Activated T-cell treated with anti-CD3 and anti-CD28 coated beads, Interleukin-2, amount 50 U/mL, for 4 hours (primary cell): ENCODE measurements at regions not wholly inside any gene's neighbourhood (a gene's known extent, or its start where the extent isn't known, plus 50 kb on each side); places are given as distances from the start of the nearest gene placed in this dataset.

ENCODE experiments used
- ATAC-seq, 2 donors: fragments of 200-7000 bp; cut with Tn5 transposase; one replicate each; pipeline ENCODE4 v1.10.0; 2021
- DNase-seq: peaks from one replicate; pipeline ENCODE4 v3.0.0-alpha.2; 2020
- H3K27me3 Mint-ChIP-seq: one replicate; pipeline ENCODE4 v1.8.0; 2021; ENCODE audit warnings: low read depth, mixed read lengths
- H3K36me3 Mint-ChIP-seq: one replicate; pipeline ENCODE4 v1.8.0; 2022; ENCODE audit warnings: mixed read lengths; ENCODE audit not compliant: insufficient read depth
- H3K4me1 Mint-ChIP-seq: one replicate; pipeline ENCODE4 v1.8.0; 2021; ENCODE audit warnings: low read depth, mixed read lengths
- H3K4me3 Mint-ChIP-seq: one replicate; pipeline ENCODE4 v1.8.0; 2021; ENCODE audit warnings: mild to moderate bottlenecking, moderate library complexity, mixed read lengths
- H3K9me3 Mint-ChIP-seq: one replicate; pipeline ENCODE4 v1.8.0; 2021; ENCODE audit warnings: mixed read lengths

DNA sequence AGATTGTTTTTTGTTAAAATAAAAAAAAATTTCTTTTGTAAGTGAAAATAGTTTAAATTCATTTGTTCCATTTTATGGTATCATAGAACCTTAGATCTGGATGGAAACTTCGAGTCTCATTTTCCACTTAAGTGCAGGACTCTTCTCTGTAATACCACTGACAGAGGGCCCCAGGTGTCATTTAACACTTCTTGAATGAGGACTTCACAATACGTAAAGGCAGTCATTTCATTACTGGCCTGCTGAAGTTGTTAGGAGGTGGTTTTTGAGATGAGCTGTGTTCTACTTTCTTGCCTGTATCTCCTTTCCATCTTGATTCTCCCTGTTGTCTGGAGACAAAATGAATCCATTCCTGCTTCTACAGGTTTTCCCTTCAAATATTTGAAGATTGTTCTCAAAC lies 455.3 kb downstream of the DMRT2 start:
- ATAC-seq (no peak), DNase-seq (no peak)

DNA sequence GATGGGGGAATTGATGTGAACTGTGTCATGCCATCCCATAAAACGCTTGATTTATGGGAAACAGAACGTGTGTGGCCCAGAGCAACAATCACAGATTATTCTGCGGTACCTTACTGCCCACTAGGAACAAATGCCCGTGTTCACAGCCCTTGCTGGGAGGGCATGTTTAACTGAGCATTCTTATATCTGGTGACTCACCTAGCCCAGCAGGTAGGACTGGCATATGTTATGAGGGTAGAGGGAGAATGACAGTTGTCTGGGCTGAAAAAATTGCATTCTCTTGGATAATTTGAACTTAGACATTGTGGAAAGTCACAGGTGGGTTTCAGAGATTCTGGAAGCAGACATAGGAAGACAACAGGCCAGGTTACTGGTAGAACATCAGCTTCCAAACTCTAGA lies 460.6 kb downstream of the DMRT2 start:
- H3K4me1 Mint-ChIP-seq: no peaks in the 10 kb centered on the region
- no peaks in the 10 kb centered on the region for H3K36me3 Mint-ChIP-seq
- peaks cover 7% of the 10 kb centered on the region for H3K27me3 Mint-ChIP-seq
- no peak for ATAC-seq
- DNase-seq: no peak
- no peaks in the 10 kb centered on the region for H3K9me3 Mint-ChIP-seq
- H3K4me3 Mint-ChIP-seq: no peak overlapping the region

More for the DNA sequence above, 455.3 kb downstream of the DMRT2 start:
- Mint-ChIP-seq H3K4me1 (no peaks in the 10 kb centered on the region), H3K4me3 (no peak overlapping the region), H3K27me3 (peaks cover 6% of the 10 kb centered on the region), H3K36me3 (no peaks in the 10 kb centered on the region), H3K9me3 (no peaks in the 10 kb centered on the region)

DNA sequence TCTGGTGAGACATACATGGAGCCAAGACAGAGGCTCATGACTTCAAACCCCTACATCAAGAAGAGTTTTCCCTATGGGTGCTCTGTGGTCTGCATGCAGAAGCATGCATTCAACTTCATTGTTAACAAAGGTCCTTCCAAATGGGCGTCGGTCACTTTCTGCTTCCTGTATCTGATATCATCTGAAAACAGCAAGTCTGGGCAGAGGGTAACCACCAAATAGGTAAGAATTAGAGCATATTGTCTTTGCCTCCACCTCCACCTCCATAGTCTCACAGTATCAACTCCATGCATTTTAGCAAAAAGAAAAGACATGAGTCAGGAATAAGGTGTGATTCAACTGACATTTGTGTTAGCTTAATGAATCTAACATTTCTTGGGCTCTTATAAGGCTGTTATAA lies 462.9 kb downstream of the DMRT2 start:
- Mint-ChIP-seq H3K9me3 (no peaks in the 10 kb centered on the region), H3K27me3 (peaks cover 7% of the 10 kb centered on the region), H3K4me3 (no peak overlapping the region), H3K36me3 (no peaks in the 10 kb centered on the region), H3K4me1 (no peaks in the 10 kb centered on the region)
- no peak for DNase-seq
- no peak for ATAC-seq

DNA sequence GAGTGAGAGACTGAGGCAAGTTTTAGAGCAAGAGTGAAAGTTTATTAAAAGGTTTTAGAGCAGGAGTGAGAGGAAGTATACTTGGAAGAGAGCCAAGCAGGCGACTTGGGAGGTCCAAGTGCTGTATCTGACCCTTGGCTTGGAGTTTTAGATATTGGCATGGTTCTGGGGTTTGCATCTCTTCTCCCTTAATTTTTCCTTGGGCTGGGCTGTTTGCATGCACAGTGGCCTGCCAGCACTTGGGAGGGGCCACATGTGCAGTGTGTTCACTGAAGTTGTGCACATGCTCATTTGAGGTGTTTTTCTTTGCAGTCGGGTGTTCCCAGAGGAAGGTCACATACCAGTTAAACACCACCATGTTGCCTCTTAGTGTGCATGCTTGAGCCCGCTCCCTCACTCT lies 464.1 kb downstream of the DMRT2 start:
- ATAC-seq (no peak), DNase-seq (no peak)
- Mint-ChIP-seq H3K36me3 (no peaks in the 10 kb centered on the region), H3K4me1 (no peaks in the 10 kb centered on the region), H3K27me3 (peaks cover 7% of the 10 kb centered on the region), H3K9me3 (no peaks in the 10 kb centered on the region), H3K4me3 (no peak overlapping the region)

DNA sequence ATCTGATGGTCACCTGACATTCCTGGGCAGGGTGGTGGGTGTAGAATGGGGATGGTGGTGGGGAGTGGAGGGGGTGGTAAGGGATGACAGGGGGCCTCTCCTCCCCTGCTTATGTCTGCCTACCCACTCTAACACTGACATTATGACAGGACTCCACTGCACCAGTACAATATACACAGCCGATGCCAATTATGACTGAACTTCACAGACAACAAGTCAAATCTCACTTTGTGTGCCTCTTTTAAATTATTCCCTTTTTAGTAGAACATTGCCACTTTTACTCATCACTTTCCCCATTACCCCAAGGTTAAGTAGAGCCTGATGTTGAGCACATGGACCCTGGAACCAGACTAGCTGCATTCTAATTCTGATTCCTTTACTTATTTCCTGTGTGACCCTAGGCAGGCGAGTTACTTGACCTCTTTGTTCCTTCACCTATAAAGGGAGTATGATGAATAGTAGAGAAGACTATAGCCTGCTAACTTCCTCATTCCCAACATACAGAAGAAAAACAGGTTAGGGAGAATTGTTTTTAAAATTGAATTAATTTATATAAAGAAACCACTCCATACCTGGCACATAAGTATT lies 464.7 kb downstream of the DMRT2 start:
- no peak overlapping the region for H3K4me3 Mint-ChIP-seq
- peaks cover 7% of the 10 kb centered on the region for H3K27me3 Mint-ChIP-seq
- DNase-seq (no peak), ATAC-seq (no peak)
- no peaks in the 10 kb centered on the region for H3K9me3 Mint-ChIP-seq
- no peaks in the 10 kb centered on the region for H3K4me1 Mint-ChIP-seq
- H3K36me3 Mint-ChIP-seq: no peaks in the 10 kb centered on the region

DNA sequence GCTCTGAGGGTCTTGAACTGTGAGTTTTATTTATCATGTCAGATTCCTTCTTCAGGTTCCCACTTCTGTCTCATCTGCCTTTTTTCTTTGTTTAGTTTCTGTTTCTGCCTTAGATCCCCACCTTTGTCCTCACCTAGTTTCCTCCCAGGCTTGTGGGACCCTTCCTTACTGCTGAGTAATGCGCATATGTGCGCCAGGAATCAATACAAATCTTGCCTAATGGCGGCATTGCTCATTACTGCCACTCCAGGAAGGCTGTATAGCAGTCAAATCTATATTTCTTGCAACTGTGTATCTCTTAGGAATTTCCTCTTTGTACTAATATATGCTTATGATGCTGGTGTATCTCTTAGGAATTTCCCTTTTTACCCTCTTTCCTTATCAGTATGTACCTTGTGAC lies 465.4 kb downstream of the DMRT2 start:
- no peaks in the 10 kb centered on the region for H3K4me1 Mint-ChIP-seq
- no peak for DNase-seq
- no peak for ATAC-seq
- no peak overlapping the region for H3K4me3 Mint-ChIP-seq
- no peaks in the 10 kb centered on the region for H3K36me3 Mint-ChIP-seq
- no peaks in the 10 kb centered on the region for H3K9me3 Mint-ChIP-seq
- peaks cover 7% of the 10 kb centered on the region for H3K27me3 Mint-ChIP-seq

DNA sequence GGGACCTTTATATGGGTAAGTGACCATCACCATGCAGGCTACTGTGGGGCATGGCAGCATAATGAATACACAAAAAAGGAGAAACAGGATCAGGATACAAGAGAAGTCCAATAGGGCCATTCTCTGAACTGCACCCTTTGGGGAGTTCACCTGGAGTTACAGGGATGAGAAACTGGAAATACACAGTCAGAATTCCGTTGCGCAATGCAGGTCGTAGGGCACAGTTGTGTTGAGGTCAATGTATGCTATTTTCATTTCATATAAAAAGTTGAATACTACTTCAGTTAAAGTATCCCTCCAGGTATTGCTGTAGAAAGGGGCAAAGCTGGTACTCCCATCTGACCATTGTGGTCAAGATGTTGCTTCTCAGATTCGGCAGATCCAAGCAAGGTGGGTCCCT lies 471.4 kb downstream of the DMRT2 start:
- ATAC-seq: no peak
- Mint-ChIP-seq H3K9me3 (no peaks in the 10 kb centered on the region), H3K36me3 (no peaks in the 10 kb centered on the region), H3K4me3 (no peak overlapping the region), H3K4me1 (no peaks in the 10 kb centered on the region), H3K27me3 (no peaks in the 10 kb centered on the region)
- no peak for DNase-seq

DNA sequence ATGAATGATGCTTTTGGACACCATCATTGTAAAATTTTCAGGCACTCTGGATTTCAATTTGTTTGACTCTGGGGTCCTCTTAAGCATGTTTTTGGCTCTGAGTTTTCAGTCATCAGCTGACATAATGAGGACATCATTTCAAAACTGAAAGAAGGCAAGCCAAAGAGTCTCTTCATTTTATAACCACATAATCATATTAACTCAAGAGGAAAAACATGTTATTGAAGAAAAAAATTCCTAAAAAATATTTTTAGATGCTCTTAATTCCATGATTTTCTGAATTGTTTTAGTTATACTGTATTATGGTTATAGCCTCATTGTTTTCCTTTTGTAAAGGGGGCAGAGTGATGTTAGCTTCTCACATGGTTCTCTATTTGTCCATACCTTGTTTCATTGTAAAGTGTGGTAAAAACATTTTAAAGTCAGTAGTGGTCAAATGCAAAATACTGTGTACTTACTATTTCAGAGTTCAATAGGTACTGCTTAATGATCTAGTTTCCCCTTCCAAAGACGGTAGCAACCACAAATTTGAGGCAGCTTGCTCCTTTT lies 472.1 kb downstream of the DMRT2 start:
- ATAC-seq (no peak), DNase-seq (no peak)
- Mint-ChIP-seq H3K4me3 (no peak overlapping the region), H3K4me1 (no peaks in the 10 kb centered on the region), H3K9me3 (no peaks in the 10 kb centered on the region), H3K27me3 (no peaks in the 10 kb centered on the region), H3K36me3 (no peaks in the 10 kb centered on the region)

DNA sequence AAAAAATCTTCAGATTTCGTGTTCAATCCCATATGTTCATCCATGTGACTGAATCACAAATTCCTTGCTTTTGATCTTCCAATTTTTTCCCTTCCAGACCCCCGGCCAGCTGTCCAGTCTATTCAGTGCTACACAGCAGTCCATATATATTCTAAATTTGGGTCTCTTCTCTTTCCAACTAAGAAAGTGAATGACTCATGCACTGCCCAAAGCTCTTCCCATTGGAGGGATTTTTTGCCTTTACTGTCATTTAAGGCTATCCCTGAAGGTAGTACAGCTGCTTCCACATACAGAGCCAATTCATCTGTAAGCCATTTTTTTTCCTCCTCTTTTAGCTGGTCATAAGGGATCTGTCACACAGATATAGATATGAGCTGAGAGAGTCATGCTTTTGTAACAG lies 478.3 kb downstream of the DMRT2 start:
- Mint-ChIP-seq H3K4me3 (no peak overlapping the region), H3K4me1 (no peaks in the 10 kb centered on the region), H3K36me3 (no peaks in the 10 kb centered on the region), H3K27me3 (no peaks in the 10 kb centered on the region), H3K9me3 (no peaks in the 10 kb centered on the region)
- ATAC-seq (no peak), DNase-seq (no peak)

DNA sequence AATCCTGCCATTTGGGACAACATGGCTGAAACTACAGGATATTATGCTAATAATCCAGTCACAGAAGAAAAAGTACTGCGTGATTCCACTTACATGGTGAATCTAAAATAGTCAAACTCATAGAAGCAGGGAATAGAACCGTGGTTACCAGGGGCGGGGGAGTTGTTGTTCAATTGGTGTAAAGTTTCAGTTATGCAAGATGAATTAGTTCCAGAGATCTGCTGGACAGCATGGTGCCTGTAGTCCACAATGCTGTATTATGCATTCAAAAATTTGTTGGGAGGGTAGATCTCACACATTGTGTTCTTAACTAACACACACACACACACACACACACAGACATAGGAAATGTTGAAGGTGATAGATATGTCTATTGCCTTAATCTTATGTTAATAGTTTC lies 480.5 kb downstream of the DMRT2 start:
- H3K9me3 Mint-ChIP-seq: no peaks in the 10 kb centered on the region
- DNase-seq: no peak
- no peaks in the 10 kb centered on the region for H3K4me1 Mint-ChIP-seq
- H3K36me3 Mint-ChIP-seq: no peaks in the 10 kb centered on the region
- ATAC-seq: no peak
- no peak overlapping the region for H3K4me3 Mint-ChIP-seq
- H3K27me3 Mint-ChIP-seq: no peaks in the 10 kb centered on the region

DNA sequence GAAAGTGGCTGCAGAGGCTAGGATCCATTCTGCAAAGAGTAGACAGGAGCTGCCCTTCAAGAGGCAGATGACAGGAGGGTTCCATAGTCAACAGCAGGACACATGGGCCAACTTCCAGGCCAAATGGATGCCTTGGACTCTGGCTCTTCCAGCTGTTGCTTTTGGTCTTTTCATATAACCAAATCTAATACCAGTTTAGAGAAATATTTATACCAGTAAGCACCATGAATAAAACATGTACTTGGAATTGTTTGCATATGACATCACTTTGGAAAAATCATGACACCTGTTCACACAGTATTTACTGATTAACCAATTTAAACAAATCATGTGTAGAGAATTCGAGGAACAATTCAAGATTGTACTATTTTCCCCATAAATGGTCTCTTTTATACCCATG lies 481.3 kb downstream of the DMRT2 start:
- Mint-ChIP-seq H3K4me3 (no peak overlapping the region), H3K9me3 (no peaks in the 10 kb centered on the region), H3K36me3 (no peaks in the 10 kb centered on the region), H3K4me1 (no peaks in the 10 kb centered on the region), H3K27me3 (no peaks in the 10 kb centered on the region)
- DNase-seq (no peak), ATAC-seq (no peak)

DNA sequence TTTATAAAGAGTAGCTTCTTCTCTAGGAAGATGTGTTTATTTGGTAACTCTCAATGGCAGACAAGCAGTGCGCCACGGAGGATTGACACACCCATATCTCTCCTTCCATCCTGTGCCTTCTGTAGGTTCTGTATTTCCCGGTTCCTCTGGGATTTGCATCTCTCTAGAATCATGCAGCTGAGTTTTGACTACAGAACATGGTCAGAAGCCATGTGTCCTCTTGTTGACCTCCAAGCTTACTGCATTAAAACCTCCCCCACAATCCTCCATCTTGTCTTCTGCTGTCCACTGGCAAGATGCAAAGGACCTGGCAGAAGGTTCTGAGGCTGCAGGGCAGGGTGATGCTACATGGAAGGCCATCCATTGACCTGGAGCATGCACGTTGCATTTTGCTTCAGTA lies 482.0 kb downstream of the DMRT2 start:
- no peaks in the 10 kb centered on the region for H3K9me3 Mint-ChIP-seq
- H3K27me3 Mint-ChIP-seq: no peaks in the 10 kb centered on the region
- ATAC-seq (no peak), DNase-seq (no peak)
- H3K36me3 Mint-ChIP-seq: no peaks in the 10 kb centered on the region
- no peaks in the 10 kb centered on the region for H3K4me1 Mint-ChIP-seq
- H3K4me3 Mint-ChIP-seq: no peak overlapping the region

DNA sequence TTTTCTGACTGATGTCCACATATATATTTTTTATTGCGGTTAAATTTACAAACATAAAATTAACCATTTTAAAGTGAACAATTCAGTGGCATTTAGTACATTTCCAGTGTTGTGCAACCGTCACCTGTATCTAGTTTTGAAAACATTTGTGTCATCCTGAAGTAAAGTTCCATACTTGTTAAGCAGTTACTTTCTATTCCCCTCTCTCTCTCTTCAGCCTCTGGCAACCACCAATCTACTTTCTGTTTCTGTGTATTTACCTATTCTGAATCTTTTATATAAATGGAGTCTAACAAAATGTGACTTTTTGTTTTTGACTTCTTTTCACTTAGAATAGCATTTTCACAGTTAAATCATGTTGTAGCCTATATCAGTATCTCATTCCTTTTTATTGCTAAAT lies 480.1 kb upstream of the SMARCA2 start:
- Mint-ChIP-seq H3K9me3 (no peaks in the 10 kb centered on the region), H3K4me1 (no peaks in the 10 kb centered on the region), H3K36me3 (no peaks in the 10 kb centered on the region), H3K4me3 (no peak overlapping the region), H3K27me3 (peaks cover 2% of the 10 kb centered on the region)
- ATAC-seq (no peak), DNase-seq (no peak)

DNA sequence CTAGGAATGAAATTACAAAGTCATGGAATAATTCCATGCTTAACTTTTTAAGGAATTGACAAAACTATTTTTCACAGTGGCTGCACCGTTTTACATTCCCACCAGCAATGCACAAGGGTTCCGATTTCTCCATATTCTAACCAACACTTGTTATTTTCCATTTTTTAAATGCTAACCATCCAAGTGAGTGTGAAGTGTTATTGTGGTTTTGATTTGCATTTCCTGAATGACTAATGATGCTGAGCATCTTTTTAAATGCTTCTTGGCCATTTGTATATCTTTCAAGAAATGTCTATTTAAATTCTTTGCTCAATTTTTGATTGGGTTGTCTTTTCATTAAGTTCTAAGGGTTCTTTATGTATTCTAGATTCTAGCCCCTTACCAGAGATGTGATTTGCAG lies 479.5 kb upstream of the SMARCA2 start:
- no peak overlapping the region for H3K4me3 Mint-ChIP-seq
- ATAC-seq (no peak), DNase-seq (no peak)
- no peaks in the 10 kb centered on the region for H3K36me3 Mint-ChIP-seq
- no peaks in the 10 kb centered on the region for H3K4me1 Mint-ChIP-seq
- H3K9me3 Mint-ChIP-seq: no peaks in the 10 kb centered on the region
- H3K27me3 Mint-ChIP-seq: peaks cover 2% of the 10 kb centered on the region

DNA sequence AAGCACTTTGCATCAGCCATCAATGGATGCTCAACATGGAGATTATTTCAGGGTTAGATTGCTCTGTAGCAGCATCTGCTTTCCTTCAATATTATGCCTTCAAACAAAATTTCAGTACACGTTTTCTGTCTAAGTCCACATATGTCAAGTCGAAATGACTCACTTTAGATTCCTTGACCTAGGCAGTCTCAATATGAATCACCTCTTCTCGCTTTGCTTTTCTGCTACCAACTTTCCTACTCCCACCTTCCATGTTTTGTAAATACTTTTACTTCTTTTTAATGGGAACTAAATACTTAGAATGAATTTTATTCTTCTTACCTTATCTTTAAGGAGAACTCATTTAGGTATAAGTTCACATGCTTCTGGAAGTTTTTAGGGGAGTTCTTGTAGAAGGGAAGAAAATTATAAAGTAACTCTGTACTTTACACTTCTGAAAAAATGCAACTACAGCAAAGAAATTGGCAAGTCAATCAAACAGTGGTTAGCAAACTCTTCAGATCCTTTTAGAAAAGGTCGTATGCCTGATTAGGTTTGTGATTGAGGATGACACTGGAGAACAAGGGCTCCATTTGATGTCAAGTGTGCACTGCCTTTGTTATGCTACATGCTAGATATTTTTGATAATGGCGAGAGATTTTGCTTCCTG lies 478.5 kb upstream of the SMARCA2 start:
- ATAC-seq (no peak), DNase-seq (no peak)
- H3K4me1 Mint-ChIP-seq: no peaks in the 10 kb centered on the region
- H3K36me3 Mint-ChIP-seq: no peaks in the 10 kb centered on the region
- no peak overlapping the region for H3K4me3 Mint-ChIP-seq
- peaks cover 2% of the 10 kb centered on the region for H3K27me3 Mint-ChIP-seq
- no peaks in the 10 kb centered on the region for H3K9me3 Mint-ChIP-seq
